Aorta (tissue), 5 donors: ENCODE measurements at regions not wholly inside any gene's neighbourhood (a gene's known extent, or its start where the extent isn't known, plus 50 kb on each side); places are given as distances from the start of the nearest gene placed in this dataset.

Source experiments
- ATAC-seq: fragments of 200-7000 bp; cut with Tn5 transposase; one replicate; pipeline ENCODE4 v1.9.1; 2022; ENCODE audit warnings: moderate library complexity; ENCODE audit not compliant: low FRiP score
- DNase-seq, 2 donors: peaks; one replicate each; pipeline ENCODE4 v3.0.0-alpha.2; 2020
- H3K27ac ChIP-seq, 2 donors: one replicate each; pipeline ENCODE4 v1.5.1; 2013; ENCODE audit warnings: low read length in 2 of 2, mild to moderate bottlenecking in 2 of 2, moderate library complexity in 2 of 2, control low read depth in 1 of 2, inconsistent platforms in 1 of 2, low read depth in 1 of 2
- H3K27me3 ChIP-seq, 2 donors: one replicate each; pipeline ENCODE4 v1.6.1; 2013; ENCODE audit warnings: control low read depth in 1 of 2, low read length in 1 of 2, mild to moderate bottlenecking in 1 of 2, moderate library complexity in 1 of 2; ENCODE audit not compliant: insufficient read depth in 2 of 2, control insufficient read depth in 1 of 2
- H3K36me3 ChIP-seq, 2 donors: one replicate each; pipeline ENCODE4 v1.6.1; 2013; ENCODE audit warnings: control low read depth in 1 of 2, low read length in 1 of 2, mild to moderate bottlenecking in 1 of 2; ENCODE audit not compliant: insufficient read depth in 2 of 2, control insufficient read depth in 1 of 2
- H3K4me1 ChIP-seq, 2 donors: one replicate each; pipeline ENCODE4 v1.6.1; 2013; ENCODE audit warnings: low read length in 2 of 2, control low read depth in 1 of 2, mild to moderate bottlenecking in 1 of 2, moderate library complexity in 1 of 2; ENCODE audit not compliant: insufficient read depth in 2 of 2, control insufficient read depth in 1 of 2
- H3K4me3 ChIP-seq, 2 donors: one replicate each; pipeline ENCODE4 v1.5.1; 2013; ENCODE audit warnings: low read length in 2 of 2, control low read depth in 1 of 2, mild to moderate bottlenecking in 1 of 2
- H3K9me3 ChIP-seq: one replicate; pipeline ENCODE4 v1.6.1; 2013; ENCODE audit warnings: mild to moderate bottlenecking, low read length; ENCODE audit not compliant: control insufficient read depth
- WGBS, 2 donors: extraction: QIAGEN DNeasy Blood & Tissue Kit; methylation state at CpG; one replicate each; pipeline ENCODE4 v1.1.7; 2013; 5-methylcytosine and 5-hydroxymethylcytosine counted together
- intact Hi-C, 2 donors: fragments of 100-400 bp; cut with DNase I; formaldehyde crosslinking; loops; one replicate each; pipeline versions ENCODE4 v1.14.2 to v1.15.0; 2022
- donor health status: healthy with polysubstance abuse.
- donor health status: Bipolar disorder and iron deficiency.
- donor health status: DM: no; HTN: no; CAD: no.
- donor health status: DM: no; HTN: no; CAD: no.
- donor health status: DM: yes; HTN: yes; CAD: no.

DNA sequence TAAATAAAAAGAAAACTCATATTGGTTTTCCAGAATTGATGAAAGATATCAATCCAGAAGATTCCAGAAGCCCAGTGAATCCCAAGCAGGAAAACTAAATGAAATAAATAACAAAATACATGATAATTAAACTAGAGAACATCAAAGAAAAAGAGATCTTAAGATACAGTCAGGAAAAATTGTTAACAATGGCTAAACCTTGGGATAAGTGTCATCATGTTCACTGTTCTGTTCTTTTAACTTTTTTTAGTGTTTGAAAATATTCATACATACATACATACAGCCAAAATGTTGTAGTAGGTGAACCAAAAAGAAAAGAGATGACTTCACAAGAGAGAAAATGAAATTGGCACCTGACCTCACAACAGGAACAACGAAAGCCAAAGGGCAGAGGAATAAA, 72.2 kb upstream of the MYCN start:
- H3K4me3 ChIP-seq, result no peak overlapping the region
- DNase-seq, result no peak
- no peaks in the 10 kb centered on the region for H3K27me3 ChIP-seq
- intact Hi-C loops, result no loop called here
- WGBS, 2 donors, result 82 to 88% methylated on average over 1 of the region's 1 CpG
- H3K9me3 ChIP-seq, result peaks cover 3% of the 10 kb centered on the region
- no peak overlapping the region for H3K27ac ChIP-seq
- no peaks in the 10 kb centered on the region for H3K36me3 ChIP-seq
- peaks cover 0 to 1% of the 10 kb centered on the region in 2 donors for H3K4me1 ChIP-seq
- no peak for ATAC-seq

DNA sequence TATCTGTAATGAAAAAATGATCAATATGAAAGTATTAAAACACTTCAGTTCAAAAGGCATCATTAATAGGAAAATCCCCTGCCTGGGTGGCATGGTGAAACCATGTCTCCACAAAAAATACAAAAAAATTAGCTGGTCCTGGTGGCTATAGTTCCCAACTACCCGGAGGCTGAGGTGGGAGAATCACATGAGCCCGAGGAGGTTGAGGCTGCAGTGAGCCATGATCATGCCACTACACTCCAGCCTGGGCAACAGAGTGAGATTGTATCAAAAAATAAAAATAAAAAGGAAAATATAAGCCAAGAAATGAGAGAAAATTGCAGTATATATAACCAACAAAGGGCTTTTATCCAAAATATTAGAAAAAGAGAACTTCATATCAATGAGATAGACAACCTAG, 71.6 kb upstream of the MYCN start:
- Histone ChIP-seq H3K9me3 (peaks cover 3% of the 10 kb centered on the region), H3K27ac (no peak overlapping the region), H3K36me3 (no peaks in the 10 kb centered on the region), H3K4me1 (peaks cover 0 to 1% of the 10 kb centered on the region in 2 donors), H3K27me3 (no peaks in the 10 kb centered on the region), H3K4me3 (no peak overlapping the region)
- no peak for ATAC-seq
- no peak for DNase-seq
- 85 to 90% methylated on average over 2 of the region's 2 CpGs for WGBS, 2 donors
- intact Hi-C loops, result no loop called here

DNA sequence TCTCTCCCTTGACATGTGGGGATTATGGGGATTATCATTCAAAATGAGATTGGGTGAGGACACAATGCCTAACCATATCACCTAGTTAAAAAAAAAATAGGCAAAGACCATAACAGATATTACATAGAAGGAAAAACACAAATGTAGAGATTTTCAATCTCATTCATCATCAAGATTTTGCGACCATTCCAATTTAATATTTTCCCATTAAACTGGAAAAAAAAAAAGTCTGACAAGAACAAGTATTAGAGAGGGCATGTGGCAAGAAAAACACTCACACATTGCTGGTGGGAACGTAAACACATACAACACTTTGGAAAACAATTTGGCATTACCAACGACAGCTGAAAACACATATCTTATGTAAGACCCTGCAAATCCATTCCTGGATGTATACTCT, 71.0 kb upstream of the MYCN start:
- intact Hi-C loops, result no loop called here
- ATAC-seq, result no peak
- WGBS, 2 donors, result 72 to 74% methylated on average over 3 of the region's 3 CpGs
- H3K4me3 ChIP-seq, result no peak overlapping the region
- peaks cover 3% of the 10 kb centered on the region for H3K9me3 ChIP-seq
- no peak overlapping the region for H3K27ac ChIP-seq
- DNase-seq, result no peak
- H3K27me3 ChIP-seq, result no peaks in the 10 kb centered on the region
- H3K36me3 ChIP-seq, result no peaks in the 10 kb centered on the region
- peaks cover 0 to 1% of the 10 kb centered on the region in 2 donors for H3K4me1 ChIP-seq

DNA sequence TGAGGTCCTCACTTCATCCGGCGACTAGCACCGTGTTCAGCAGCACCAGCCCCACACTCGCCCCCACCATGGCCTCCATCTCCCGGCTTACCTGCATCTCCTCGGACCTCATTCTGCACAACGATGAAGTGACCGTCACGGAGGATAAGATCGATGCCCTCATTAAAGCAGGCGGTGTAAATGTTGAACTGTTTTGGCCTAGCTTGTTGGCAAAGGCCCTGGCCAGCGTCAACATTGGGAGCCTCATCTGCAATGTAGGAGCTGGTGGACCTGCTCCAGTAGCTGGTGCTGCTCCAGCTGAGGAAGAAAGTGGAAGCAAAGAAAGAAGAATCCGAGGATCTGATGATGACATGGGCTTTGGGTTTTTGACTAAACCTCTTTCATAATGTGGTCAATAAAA, 70.5 kb upstream of the MYCN start:
- no peak overlapping the region for H3K4me3 ChIP-seq
- H3K27ac ChIP-seq, result no peak overlapping the region
- DNase-seq, result no peak
- peaks cover 0 to 1% of the 10 kb centered on the region in 2 donors for H3K4me1 ChIP-seq
- no peaks in the 10 kb centered on the region for H3K27me3 ChIP-seq
- no peak for ATAC-seq
- WGBS, 2 donors, result 86 to 90% methylated on average over 13 of the region's 13 CpGs
- peaks cover 3% of the 10 kb centered on the region for H3K9me3 ChIP-seq
- no peaks in the 10 kb centered on the region for H3K36me3 ChIP-seq
- intact Hi-C loops, result no loop called here

DNA sequence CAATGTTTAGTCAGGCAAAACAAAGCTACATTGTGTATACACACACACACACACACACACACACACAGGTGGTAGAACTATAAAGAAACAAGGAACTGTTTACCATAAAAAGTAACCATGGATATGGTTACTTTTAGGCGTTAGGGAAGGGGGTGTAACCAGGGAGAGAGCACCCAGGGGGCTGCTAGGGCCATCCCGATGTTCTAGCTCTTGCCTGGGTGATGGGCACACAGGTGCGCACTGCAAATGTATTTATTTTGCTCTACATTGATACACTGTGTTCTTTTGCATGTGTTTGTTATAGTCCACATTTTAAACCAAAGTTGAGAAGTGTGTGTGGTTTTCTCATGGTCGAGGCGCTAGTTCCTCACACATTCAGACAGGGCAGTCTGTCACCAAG, 69.8 kb upstream of the MYCN start:
- Histone ChIP-seq H3K27ac (no peak overlapping the region), H3K9me3 (peaks cover 3% of the 10 kb centered on the region), H3K4me1 (peaks cover 0 to 1% of the 10 kb centered on the region in 2 donors), H3K27me3 (no peaks in the 10 kb centered on the region), H3K4me3 (no peak overlapping the region), H3K36me3 (no peaks in the 10 kb centered on the region)
- intact Hi-C loops, result no loop called here
- WGBS, 2 donors, result 81 to 85% methylated on average over 5 of the region's 5 CpGs
- ATAC-seq (no peak), DNase-seq (no peak)

DNA sequence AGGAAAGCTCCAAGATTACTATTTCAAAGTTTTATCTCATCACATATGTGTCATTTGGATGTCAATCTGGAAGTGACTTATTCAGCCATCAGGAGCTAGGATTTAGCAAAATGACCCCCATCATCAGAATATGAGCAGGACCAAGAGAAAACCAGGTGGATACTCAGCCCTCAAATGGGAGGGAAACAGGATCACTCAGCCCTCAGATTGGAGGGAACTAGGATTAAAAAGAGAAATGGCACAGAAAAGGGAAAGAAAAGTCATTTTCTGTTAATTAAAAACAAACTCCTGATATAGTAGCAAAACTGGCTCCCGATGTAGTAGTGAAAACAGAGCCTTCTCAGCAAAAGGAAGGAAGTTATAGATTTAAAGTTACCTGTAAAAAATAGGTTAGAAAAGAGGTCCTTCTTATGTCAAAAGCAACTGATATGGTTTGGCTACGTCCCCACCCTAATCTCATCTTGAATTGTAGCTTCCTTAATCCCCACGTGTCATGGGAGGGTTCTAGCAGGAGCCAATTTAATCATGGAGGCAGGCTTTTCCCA, 69.0 kb upstream of the MYCN start:
- Histone ChIP-seq H3K9me3 (peaks cover 3% of the 10 kb centered on the region), H3K4me3 (no peak overlapping the region), H3K36me3 (no peaks in the 10 kb centered on the region), H3K27me3 (no peaks in the 10 kb centered on the region), H3K4me1 (peaks cover 0 to 1% of the 10 kb centered on the region in 2 donors), H3K27ac (no peak overlapping the region)
- intact Hi-C loops, result no loop called here
- no peak for DNase-seq
- 81 to 85% methylated on average over 3 of the region's 3 CpGs for WGBS, 2 donors
- no peak for ATAC-seq

DNA sequence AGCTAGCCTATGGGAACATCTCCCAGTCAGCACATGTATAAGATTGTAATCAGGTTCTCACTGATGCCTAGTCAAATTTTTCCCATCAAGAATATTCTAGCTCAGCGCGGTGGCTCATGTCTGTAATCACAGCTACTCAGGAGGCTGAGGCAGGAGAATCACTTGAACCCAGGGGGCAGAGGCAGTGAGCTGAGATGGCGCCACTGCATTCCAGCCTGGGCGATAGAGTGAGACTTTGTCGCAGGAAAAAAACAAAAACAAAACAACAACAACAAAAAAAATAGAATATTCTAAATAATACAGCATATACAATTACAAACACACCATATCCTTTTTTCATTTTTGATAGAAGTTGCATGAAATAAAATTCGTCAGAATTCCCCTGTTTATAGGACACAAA, 67.5 kb upstream of the MYCN start:
- no peaks in the 10 kb centered on the region for H3K9me3 ChIP-seq
- H3K27ac ChIP-seq, result no peak overlapping the region
- DNase-seq, result no peak
- 95 to 97% methylated on average over 6 of the region's 6 CpGs for WGBS, 2 donors
- no peaks in the 10 kb centered on the region for H3K27me3 ChIP-seq
- H3K4me1 ChIP-seq, result peaks cover 0 to 1% of the 10 kb centered on the region in 2 donors
- H3K4me3 ChIP-seq, result no peak overlapping the region
- intact Hi-C loops, result no loop called here
- no peaks in the 10 kb centered on the region for H3K36me3 ChIP-seq
- ATAC-seq, result no peak

DNA sequence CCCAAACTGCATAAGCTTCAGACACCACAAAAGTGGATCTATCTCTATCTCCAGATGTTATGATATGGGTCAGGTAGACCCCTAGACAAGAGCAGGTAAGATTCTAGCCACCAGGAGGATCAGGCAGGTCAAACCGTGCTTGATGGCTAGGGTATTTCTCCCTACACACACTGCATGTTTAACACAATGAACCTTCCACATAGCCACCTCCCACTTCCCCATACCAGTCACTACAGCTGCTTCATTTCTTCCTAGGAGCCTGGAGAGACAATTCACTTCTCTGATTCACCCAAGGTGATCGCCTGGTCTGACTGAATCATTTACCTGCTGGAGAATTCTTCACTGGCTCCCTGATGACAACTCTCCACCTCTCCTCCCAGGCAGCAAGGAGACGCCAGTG, 66.0 kb upstream of the MYCN start:
- Histone ChIP-seq H3K36me3 (no peaks in the 10 kb centered on the region), H3K4me1 (peaks cover 0 to 1% of the 10 kb centered on the region in 2 donors), H3K27ac (no peak overlapping the region), H3K9me3 (no peaks in the 10 kb centered on the region), H3K27me3 (no peaks in the 10 kb centered on the region), H3K4me3 (no peak overlapping the region)
- ATAC-seq (no peak), DNase-seq (no peak)
- intact Hi-C loops, result no loop called here
- WGBS, 2 donors, result 72 to 79% methylated on average over 3 of the region's 3 CpGs

DNA sequence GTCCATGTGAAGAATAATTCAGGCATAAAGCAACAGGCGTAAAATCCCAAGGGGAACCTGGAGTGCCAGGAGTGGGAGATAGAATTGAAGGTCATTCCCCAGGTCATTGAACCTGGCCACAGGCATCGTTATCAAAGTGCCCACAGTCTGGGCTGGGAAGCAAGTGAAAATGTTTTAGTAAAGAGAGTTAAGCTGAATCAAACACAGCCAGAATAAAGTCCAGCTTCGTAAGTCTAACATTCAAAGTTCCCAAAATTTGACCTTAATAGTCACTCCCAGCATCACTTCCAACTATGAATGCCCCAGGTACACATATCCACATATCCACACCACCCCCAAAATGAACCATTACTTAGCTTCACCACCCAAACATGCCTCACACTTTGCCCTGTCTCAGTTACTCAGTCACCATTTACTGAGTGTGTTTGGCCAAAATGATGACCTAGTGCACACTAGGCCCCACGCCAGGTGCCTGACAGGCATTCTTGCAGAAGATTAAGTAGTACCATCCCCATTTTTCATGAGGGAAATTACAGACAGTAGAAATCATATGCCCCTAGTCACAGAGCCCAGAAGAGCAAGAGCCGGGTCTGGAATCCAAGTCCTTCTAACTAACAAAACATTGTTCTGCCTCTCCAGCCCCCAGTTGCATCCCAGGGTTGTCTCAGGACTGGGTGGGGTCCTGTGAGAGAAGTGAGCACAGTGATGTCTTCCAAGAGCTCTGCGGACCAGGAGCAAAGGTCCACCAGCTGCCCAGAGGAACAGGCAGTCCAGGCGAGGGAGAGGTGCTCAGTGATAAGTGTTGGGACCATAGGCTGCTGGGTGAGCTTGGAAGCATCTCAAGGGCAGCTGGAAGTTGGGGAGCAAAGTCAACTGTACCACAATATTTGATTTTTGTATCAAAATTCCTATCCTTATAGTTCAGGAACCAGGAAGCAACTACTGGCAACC, 65.2 kb upstream of the MYCN start:
- Histone ChIP-seq H3K9me3 (no peaks in the 10 kb centered on the region), H3K27ac (no peak overlapping the region), H3K4me1 (peaks cover 0 to 1% of the 10 kb centered on the region in 2 donors), H3K27me3 (no peaks in the 10 kb centered on the region), H3K4me3 (no peak overlapping the region), H3K36me3 (no peaks in the 10 kb centered on the region)
- no peak for DNase-seq
- WGBS, 2 donors, result 73 to 77% methylated on average over 7 of the region's 7 CpGs
- ATAC-seq, result no peak
- intact Hi-C loops, result no loop called here
